GM03348 (cell line): ENCODE measurements at regions not wholly inside any gene's neighbourhood (a gene's known extent, or its start where the extent isn't known, plus 50 kb on each side); places are given as distances from the start of the nearest gene placed in this dataset.
"Not testable (repeated sequence)": the region's sequence is repeated elsewhere in the genome, so short reads cannot be mapped to it uniquely, and the experiment has no call there.

Experiments used
- DNase-seq: peaks from one replicate; pipeline ENCODE4 v3.0.0; 2012; ENCODE audit warnings: low spot score

DNA sequence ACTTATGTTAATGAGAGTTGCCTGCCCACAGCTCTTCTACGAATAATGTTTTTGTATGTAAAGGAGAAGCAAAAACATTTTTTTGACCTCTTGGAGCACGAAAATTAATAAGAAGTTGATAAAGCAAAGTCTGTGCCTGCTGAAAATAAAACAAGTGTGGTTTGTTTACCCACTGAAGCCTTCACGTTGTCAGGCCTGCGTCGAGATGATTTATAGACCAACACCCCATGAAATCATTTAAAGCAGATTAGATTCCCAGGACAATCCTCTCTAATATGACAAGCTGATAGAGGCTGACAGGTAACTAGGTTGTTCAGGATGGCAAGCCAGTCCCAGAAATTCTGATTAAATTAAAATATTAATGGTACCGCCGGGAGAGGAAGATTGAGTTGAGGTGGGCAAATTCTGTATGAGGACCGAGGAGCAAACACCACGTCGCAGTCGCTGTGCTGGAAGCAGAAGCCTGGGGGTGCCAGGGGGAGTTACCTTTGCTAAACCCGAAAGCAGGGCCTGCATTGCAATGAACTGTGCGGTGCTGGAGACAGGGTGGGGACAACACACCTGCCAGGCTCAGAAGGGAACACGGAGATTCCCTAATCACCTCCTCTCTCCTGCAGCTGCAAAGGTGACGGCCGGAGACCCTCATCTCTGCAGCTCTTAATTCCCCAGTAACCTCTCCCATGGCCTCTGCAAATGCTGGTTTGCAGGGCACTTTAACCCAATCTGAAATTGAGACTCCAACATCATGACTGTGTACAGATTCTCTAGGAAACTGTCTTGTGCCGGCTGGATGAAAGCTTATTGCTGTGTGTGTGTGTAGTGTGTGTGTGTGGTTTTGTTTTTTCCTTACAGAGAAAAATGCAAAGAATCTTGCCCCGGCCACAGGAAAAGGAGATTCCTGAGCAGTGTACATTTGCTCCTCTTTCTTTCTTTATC is 2805.9 kb downstream of the RPIA start:
- DNase-seq: not testable (repeated sequence)

DNA sequence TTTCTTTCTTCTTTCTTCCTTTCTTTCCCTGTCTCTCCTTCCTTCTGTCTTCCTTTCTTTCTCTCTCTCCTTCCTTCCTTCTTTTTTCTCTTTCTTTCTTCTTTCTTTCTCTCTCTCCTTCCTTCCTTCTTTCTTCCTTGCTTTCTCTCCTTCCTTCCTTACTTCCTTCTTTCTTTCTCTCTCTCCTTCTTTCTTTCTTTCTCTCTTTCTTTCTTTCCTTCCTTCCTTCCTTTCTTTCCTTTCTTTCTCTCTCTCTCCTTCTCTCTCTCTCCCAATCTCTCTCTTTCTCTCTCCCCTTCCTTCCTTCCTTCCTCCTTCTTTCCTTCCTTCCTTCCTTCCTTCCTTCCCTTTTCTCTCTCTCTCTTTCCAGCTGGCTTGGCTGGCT is 2806.6 kb downstream of the RPIA start:
- DNase-seq: not testable (repeated sequence)

DNA sequence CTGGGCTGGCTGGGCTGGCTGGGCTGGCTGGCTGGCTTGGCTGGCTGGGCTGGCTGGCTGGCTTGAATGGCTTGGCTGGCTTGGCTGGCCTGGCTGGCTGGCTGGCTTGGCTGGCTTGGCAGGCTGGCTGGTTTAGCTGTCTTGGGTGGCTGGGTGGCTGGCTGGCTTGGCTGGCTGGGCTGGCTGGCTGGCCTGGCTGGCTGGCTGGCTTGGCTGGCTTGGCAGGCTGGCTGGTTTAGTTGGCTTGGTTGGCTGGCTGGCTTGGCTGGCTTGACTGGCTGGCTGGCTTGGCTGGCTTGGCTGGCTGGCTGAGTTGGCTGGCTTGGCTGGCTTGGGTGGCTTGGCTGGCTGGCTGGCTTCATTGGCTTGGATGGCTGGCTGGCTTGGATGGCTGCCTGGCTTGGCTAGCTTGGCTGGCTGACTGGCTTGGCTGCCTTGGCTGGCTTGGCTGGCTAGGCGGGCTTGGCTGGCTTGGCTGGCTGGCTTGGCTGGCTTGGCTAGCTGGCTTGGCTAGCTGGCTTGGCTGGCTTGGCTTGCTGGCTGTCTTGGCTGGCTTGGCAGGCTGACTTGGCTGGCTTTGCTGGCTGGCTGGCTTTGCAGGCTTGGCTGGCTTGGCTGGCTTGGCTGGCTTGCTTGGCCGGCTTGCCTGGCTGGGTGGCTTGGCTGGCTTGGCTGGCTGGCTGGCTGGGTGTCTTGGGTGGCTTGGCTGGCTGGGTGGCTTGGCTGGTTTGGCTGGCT is 2807.2 kb downstream of the RPIA start:
- not testable (repeated sequence) for DNase-seq

DNA sequence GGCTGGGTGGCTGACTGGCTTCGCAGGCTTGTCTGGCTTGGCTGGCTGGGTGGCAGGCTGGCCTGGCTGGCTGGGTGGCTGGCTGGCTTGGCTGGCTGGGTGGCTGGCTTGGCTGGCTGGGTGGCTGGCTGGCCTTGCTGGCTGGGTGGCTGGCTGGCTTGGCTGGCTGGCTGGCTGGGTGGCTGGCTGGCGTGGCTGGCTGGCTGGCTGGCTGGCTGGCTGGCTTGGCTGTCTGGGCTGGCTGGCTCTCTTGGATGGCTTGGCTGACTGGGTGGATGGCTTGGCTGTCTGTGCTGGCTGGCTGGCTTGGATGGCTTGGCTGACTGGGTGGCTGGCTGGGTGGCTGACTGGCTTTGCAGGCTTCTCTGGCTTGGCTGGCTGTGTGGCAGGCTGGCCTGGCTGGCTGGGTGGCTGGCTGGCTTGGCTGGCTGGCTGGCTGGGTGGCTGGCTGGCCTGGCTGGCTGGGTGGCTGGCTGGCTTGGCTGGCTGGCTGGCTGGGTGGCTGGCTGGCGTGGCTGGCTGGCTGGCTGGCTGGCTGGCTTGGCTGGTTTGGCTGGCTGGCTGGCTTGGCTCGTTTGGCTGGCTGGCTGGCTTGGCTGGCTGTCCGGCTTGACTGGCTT is 2808.1 kb downstream of the RPIA start:
- DNase-seq: not testable (repeated sequence)

DNA sequence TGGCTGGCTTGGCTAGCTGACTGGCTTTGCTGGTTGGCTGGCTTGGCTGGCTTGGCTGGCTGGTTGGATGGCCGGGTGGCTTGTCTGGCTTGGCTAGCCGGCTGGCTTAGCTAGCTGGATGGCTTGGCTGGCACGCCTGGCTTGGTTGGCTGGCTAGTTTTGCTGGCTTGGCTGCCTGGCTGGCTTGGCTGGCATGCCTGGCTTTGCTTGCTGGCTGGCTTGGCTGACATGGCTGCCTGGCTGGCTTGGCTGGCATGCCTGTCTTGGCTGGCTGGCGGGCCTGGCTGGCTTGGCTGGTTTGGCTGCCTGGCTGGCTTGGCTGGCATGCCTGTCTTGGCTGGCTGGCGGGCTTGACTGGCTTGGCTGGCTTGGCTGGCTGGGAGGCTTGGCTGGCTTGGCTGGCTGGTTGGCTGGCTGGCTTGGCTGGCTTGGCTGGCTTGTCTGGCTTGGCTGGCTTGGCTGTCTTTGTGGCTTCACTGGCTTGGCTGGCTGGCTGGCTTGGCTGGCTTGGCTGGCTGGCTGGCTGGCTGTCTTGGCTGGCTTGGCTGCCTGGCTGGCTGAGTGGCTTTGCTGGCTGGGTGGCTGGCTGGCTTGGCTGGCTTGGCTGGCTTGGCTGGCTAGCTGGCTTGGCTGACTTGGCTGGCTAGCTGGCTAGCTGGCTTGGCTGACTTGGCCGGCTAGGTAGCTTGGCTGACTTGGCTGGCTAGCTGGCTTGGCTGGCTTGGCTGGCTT is 2808.9 kb downstream of the RPIA start:
- DNase-seq: not testable (repeated sequence)

DNA sequence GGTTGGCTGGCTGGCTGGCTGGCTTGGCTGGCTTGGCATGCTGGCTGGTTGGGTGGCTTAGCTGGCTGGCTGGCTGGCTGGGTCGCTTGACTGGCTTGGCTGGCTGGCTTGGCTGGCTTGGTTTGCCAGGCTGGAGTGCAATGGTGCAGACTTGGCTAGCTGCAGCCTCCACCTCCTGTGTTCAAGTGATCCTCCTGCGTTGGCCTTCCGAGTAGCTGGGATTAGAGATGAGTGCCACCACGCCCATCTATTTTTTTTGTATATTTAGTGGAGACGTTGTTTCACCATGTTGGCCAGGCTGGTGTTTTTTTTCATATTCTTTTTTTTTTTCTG is 2809.5 kb downstream of the RPIA start:
- DNase-seq: not testable (repeated sequence)

DNA sequence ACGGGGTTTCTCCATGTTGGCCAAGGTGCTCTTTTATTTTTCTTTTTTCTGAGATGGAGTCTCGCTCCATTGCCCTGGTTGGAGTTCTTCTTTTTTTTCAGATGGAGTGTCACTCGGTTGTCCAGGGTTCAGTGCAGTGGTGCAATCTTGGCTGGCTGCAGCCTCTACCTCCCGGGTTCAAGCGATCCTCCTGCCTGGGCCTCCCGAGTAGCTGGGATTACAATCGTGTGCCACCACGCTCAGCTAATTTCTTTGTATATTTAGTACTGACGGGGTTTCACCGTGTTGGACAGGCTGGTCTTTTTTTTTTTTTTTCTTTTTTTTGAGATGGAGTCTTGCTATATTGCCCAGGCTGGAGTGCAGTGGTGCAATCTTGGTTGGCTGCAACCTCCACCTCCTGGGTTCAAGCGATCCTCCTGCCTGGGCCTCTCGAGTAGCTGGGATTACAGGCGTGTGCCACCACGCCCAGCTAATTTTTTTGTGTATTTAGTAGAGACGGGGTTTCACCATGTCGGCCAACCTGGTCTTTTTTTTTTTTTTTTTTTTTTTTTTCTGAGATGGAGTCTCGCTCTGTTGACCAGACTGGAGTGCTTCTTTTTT is 2810.1 kb downstream of the RPIA start:
- DNase-seq: not testable (repeated sequence)

DNA sequence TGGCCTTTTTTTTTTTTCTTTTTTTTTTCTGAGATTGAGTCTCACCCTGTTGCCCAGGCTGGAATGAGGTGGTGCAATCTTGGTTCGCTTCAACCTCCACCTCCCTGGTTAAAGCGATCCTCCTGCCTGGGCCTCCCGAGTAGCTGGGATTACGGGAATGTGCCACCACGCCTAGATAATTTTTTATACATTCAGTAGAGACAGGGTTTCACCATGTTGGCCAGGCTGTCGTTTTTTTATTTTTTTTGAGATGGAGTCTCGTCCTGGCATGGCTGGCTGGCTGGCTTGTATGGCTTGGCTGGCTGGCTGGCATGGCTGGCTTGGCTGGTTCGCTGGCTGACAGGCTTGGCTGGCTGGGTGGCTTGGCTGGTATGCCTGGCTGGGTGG is 2812.1 kb downstream of the RPIA start:
- not testable (repeated sequence) for DNase-seq

DNA sequence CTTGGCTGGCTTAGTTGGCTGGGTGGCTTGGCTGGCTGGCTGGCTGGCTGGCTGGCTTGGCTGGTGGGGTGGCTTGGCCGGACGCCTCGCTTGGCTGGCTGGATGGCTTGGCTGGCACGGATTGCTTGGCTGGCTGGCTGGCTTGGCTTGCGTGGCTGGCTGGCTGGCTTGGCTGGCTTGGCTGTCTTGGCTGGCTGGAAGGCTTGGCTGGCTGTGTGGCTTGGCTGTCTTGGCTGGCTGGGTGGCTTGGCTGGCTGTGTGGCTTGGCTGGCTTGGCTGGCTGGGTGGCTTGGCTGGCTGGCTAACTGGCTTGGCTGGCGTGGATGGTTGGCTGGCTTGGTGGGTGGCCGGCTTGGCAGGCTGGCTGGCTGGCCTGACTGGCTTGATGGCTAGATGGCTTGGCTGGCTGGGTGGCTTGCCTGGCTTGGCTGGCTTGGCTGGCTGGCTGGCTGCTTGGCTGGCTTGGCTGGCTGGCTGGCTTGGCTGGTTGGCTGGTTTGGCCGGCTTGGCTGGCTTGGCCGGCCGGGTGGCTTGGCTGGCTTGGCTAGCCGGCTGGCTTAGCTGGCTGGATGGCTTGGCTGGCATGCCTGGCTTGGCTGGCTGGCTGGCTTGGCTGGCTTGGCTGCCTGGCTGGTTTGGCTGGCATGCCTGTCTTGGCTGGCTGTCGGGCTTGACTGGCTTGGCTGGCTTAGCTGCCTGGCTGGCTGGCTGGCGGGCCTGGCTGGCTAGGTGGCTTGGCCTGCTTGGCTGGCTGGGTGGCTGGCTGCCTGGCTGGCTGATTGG is 2812.7 kb downstream of the RPIA start:
- not testable (repeated sequence) for DNase-seq

DNA sequence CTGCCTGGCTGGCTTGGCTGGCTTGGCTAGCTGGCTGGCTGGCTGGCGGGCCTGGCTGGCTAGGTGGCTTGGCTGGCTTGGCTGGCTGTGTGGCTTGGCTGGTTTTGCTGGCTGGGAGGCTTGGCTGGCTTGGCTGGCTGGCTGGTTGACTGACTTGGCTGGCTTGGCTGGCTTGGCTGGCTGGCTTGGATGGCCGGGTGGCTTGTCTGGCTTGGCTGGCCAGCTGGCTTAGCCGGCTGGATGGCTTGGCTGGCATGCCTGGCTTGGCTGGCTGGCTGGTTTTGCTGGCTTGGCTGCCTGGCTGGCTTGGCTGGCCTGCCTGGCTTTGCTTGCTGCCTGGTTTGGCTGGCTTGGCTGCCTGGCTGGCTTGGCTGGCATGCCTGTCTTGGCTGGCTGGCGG is 2817.3 kb downstream of the RPIA start:
- not testable (repeated sequence) for DNase-seq

DNA sequence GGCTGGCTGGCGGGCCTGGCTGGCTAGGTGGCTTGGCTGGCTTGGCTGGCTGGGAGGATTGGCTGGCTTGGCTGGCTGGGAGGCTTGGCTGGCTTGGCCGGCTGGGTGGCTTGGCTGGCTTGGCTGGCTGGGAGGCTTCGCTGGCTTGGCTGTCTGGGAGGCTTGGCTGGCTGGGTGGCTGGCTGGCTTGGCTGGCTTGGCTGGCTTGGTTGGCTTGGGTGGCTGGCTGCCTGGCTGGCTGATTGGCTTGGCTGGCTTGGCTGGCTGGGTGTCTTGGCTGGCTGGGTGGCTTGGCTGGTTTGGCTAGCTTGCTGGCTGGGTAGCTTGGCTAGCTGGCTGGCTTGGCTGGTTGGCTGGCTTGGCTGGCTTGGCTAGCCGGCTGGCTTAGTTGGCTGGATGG is 2817.8 kb downstream of the RPIA start:
- not testable (repeated sequence) for DNase-seq

DNA sequence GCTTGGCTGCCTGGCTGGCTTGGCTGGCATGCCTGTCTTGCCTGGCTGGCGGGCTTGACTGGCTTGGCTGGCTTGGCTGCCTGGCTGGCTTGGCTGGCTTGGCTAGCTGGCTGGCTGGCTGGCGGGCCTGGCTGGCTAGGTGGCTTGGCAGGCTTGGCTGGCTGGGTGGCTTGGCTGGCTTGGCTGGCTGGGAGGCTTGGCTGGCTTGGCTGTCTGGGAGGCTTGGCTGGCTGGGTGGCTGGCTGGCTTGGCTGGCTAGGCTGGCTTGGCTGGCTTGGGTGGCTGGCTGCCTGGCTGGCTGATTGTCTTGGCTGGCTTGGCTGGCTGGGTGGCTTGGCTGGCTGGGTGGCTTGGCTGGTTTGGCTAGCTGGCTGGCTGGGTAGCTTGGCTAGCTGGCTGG is 2819.7 kb downstream of the RPIA start:
- not testable (repeated sequence) for DNase-seq

DNA sequence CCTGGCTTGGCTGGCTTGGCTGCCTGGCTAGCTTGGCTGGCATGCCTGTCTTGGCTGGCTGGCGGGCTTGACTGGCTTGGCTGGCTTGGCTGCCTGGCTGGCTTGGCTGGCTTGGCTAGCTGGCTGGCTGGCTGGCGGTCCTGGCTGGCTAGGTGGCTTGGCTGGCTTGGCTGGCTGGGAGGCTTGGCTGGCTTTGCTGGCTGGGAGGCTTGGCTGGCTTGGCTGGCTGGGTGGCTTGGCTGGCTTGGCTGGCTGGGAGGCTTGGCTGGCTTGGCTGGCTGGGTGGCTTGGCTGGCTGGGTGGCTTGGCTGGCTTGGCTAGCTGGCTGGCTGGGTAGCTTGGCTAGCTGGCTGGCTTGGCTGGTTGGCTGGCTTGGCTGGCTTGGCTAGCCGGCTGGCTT is 2824.5 kb downstream of the RPIA start:
- not testable (repeated sequence) for DNase-seq

DNA sequence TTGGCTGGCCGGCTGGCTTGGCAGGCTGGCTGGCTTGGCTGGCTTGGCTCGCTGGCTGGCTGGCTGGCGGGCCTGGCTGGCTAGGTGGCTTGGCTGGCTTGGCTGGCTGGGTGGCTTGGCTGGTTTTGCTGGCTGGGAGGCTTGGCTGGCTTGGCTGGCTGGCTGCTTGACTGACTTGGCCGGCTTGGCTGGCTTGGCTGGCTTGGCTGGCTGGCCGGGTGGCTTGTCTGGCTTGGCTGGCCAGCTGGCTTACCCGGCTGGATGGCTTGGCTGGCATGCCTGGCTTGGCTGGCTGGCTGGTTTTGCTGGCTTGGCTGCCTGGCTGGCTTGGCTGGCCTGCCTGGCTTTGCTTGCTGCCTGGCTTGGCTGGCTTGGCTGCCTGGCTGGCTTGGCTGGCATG is 2825.2 kb downstream of the RPIA start:
- DNase-seq: not testable (repeated sequence)

DNA sequence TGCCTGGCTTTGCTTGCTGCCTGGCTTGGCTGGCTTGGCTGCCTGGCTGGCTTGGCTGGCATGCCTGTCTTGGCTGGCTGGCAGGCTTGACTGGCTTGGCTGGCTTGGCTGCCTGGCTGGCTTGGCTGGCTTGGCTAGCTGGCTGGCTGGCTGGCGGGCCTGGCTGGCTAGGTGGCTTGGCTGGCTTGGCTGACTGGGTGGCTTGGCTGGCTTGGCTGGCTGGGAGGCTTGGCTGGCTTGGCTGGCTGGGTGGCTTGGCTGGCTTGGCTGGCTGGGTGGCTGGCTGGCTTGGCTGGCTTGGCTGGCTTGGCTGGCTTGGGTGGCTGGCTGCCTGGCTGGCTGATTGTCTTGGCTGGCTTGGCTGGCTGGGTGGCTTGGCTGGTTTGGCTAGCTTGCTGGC is 2826.4 kb downstream of the RPIA start:
- DNase-seq: not testable (repeated sequence)

DNA sequence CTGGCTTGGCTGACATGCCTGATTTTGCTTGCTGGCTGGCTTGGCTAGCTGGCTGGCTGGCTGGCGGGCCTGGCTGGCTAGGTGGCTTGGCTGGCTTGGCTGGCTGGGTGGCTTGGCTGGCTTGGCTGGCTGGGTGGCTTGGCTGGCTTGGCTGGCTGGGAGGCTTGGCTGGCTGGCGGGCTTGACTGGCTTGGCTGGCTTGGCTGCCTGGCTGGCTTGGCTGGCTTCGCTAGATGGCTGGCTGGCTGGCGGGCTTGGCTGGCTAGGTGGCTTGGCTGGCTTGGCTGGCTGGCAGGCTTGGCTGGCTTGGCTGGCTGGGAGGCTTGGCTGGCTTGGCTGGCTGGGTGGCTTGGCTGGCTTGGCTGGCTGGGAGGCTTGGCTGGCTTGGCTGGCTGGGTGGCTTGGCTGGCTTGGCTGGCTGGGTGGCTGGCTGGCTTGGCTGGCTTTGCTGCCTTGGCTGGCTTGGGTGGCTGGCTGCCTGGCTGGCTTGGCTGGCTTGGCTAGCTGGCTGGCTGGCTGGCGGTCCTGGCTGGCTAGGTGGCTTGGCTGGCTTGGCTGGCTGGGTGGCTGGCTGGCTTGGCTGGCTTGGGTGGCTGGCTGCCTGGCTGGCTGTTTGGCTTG is 2827.0 kb downstream of the RPIA start:
- DNase-seq: not testable (repeated sequence)

DNA sequence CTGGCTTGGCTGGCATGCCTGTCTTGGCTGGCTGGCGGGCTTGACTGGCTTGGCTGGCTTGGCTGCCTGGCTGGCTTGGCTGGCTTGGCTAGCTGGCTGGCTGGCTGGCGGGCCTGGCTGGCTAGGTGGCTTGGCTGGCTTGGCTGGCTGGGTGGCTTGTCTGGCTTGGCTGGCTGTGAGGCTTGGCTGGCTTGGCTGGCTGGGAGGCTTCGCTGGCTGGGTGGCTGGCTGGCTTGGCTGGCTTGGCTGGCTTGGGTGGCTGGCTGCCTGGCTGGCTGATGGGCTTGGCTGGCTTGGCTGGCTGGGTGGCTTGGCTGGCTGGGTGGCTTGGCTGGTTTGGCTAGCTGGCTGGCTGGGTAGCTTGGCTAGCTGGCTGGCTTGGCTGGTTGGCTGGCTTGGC is 2827.9 kb downstream of the RPIA start:
- DNase-seq: not testable (repeated sequence)

DNA sequence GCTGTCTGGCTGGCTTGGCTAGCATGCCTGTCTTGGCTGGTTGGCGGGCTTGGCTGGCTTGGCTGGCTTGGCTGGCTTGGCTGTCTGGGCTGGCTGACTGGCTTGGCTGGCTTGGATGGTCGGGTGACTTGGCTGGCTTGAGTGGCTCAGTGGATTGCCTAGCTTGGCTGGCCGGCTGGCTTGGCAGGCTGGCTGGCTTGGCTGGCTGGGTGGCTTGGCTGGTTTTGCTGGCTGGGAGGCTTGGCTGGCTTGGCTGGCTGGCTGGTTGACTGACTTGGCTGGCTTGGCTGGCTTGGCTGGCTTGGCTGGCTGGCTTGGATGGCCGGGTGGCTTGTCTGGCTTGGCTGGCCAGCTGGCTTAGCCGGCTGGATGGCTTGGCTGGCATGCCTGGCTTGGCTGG is 2828.4 kb downstream of the RPIA start:
- not testable (repeated sequence) for DNase-seq

DNA sequence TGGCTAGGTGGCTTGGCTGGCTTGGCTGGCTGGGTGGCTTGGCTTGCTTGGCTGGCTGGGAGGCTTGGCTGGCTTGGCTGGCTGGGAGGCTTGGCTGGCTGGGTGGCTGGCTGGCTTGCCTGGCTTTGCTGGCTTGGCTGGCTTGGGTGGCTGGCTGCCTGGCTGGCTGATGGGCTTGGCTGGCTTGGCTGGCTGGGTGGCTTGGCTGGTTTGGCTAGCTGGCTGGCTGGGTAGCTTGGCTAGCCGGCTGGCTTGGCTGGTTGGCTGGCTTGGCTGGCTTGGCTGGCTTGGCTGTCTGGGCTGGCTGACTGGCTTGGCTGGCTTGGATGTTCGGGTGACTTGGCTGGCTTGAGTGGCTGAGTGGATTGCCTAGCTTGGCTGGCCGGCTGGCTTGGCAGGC is 2829.1 kb downstream of the RPIA start:
- DNase-seq: not testable (repeated sequence)

DNA sequence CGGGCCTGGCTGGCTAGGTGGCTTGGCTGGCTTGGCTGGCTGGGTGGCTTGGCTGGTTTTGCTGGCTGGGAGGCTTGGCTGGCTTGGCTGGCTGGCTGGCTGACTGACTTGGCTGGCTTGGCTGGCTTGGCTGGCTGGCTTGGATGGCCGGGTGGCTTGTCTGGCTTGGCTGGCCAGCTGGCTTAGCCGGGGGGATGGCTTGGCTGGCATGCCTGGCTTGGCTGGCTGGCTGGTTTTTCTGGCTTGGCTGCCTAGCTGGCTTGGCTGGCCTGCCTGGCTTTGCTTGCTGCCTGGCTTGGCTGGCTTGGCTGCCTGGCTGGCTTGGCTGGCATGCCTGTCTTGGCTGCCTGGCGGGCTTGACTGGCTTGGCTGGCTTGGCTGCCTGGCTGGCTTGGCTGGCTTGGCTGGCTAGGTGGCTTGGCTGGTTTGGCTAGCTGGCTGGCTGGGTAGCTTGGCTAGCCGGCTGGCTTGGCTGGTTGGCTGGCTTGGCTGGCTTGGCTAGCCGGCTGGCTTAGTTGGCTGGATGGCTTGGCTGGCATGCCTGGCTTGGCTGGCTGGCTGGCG is 2829.6 kb downstream of the RPIA start:
- not testable (repeated sequence) for DNase-seq
